Retinal pigment epithelial cell (primary cell): ENCODE measurements at regions not wholly inside any gene's neighbourhood (a gene's known extent, or its start where the extent isn't known, plus 50 kb on each side); places are given as distances from the start of the nearest gene placed in this dataset.

Source experiments
- DNase-seq: peaks from one replicate; pipeline ENCODE4 v3.0.0-alpha.2; 2010; ENCODE audit warnings: low read depth
- H3K4me3 ChIP-seq: 2 replicates; pipeline ENCODE4 v1.5.1; 2011; ENCODE audit warnings: mild to moderate bottlenecking, low read length, control low read depth, moderate library complexity
- TF ChIP-seq, protein P1 (sequence below): conservative IDR thresholded peaks from 2 replicates; pipeline ENCODE4 v1.5.1; 2011; ENCODE audit warnings: low read depth, low read length, control low read depth, inconsistent platforms

DNA sequence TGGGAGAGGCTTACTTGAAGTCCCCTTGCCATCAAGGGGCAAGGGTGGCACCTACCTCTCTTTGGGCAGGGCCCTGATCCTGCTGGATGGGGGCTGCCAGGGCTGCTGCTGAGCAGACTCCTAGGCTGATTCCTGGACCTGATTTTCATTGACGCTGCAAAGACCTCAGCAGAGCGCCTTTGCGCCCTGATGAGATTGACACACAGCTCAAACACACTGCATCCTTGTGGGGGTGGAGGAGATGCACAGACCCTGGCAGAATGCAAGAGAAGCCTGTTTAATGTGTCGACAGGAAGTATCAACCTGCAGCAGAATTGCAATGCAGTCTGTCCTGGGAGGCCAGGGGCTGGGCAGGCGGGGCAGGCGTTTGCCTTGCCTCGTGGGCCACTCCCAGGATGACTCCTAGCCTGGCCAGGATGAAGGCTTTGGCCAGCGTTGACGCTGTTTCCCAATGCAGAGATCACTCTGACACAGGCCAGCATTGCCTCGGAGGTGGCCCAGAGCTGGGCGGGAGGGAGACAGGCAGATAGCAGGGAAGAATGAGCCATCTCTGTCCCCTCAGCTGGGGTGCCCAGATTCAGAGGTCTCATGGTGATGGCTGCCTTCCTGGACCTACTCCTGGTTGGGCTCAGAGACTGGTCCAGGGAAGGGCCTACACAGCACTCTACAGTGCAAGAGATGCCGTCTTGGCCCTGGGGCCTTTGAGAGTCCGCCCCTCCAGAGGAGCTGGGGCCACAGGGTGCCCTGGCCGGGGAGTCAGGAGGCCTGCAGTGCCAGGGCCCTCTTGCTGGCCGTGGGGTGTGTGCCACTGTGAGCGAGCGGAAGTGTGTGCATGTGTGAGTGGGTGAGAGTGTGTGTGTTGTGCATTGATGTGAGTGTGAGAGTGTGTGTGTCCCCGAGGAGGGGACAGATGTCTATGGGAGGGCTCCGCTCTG, 108.3 kb downstream of the KIF26A start:
- TF ChIP-seq, protein P1, sequence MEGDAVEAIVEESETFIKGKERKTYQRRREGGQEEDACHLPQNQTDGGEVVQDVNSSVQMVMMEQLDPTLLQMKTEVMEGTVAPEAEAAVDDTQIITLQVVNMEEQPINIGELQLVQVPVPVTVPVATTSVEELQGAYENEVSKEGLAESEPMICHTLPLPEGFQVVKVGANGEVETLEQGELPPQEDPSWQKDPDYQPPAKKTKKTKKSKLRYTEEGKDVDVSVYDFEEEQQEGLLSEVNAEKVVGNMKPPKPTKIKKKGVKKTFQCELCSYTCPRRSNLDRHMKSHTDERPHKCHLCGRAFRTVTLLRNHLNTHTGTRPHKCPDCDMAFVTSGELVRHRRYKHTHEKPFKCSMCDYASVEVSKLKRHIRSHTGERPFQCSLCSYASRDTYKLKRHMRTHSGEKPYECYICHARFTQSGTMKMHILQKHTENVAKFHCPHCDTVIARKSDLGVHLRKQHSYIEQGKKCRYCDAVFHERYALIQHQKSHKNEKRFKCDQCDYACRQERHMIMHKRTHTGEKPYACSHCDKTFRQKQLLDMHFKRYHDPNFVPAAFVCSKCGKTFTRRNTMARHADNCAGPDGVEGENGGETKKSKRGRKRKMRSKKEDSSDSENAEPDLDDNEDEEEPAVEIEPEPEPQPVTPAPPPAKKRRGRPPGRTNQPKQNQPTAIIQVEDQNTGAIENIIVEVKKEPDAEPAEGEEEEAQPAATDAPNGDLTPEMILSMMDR = no peak
- DNase-seq = no peak
- no peak overlapping the region for H3K4me3 ChIP-seq

DNA sequence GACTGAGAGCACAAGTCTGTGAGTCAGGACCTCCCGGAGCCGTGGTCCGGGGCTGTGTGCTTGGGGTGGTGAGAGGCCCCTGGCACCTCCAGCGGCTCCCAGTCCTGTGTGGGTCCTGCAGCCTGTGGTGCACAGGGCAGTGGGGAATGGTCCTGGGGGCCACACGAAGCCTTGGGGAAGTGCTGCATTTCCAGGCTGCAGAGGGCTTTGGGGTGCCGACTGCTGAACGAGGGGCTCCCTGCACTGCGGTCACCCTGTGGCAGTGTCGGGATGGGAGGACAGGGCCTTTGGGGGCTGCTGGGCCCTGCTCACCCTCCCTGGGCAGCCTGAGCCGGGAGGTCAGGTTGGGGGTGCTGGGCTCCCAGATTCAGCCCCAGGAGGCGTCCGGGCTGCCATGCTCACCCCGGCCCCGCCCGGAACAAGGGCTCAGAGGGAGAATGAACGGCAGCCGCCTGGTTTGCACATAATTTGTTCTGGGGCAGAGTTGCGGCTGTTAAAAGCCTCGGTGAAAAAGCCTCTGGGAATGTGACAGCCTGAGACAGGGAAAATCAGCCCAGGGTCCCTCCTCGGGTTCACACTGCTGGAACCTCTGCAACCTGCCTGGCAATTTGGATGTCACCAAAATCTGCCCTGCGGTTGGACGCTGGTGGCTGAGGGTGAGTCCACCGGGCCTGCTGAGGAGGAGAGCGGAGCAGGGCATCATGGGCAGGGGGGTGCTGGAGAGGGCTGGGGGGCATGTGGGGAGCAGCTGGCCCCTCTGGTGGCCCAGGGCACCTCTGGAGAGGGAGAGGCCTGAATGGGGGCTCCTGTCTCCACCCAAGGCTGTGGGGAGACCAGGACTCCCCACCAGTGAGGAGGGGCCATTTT, 109.2 kb downstream of the KIF26A start:
- no peak for DNase-seq
- TF ChIP-seq, protein P1 = no peak
- H3K4me3 ChIP-seq = no peak overlapping the region

DNA sequence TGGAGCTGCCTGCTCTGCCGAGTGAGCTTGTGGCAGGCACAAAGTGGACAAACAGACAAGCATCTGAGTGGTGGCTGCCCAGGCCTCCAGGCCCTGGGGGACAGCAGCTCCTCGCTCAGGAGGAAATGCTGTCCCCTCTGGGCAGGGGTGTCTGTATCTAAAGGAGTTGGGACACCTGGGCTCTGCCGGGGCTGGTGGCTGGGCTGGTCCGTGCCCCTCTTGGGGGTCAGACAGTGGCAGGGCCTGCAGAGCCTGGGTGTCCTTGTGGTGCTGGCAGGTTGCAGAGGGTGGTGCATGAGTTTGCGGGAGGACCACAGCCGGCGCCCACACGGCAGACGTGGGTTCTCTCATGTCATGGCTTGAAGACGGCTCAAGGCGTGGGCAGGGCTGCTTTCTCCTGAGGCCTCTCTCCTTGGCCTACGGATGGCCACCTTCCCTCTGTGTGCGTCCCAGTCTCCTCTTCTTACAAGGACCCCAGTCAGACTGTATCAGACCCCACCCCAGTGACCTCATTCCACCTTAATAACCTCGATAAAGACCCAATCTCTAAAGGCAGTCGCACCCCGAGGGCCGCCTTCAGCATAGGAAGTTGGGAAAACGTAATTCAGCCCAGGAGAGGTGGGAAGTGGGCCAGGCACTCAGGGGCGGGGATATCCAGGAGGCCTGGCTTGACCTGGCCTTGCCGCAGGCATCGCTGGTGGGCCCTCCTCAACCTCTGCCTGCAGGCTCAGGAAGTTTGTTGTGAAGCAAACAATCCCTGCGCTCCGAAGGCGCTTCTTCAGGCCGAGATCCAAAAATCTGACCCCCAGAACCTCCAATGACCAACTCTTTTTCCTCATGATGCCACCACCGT, 110.0 kb downstream of the KIF26A start:
- no peak overlapping the region for H3K4me3 ChIP-seq
- TF ChIP-seq, protein P1 = no peak
- DNase-seq = no peak

DNA sequence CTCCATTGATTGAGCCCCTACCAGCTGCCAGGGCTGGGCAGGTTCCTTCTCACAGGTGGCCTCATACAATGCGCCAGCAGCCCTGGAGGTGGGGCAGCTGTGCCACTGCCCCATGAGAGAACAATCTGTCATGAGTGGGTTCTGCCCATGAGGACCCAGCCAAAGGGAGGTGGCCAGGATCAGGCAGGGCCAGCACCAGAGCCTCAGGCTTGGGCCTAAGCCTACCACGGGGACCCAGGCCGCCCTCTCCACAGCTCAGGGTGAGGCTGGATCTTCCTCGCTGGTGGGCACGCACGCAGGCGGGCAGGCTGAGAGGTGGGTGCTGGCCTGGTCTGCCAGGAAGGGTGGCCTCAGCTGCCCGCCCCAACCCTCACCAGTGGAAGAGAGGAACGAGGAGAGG, 110.7 kb downstream of the KIF26A start:
- TF ChIP-seq, protein P1 = no peak
- DNase-seq = no peak
- H3K4me3 ChIP-seq = no peak overlapping the region

DNA sequence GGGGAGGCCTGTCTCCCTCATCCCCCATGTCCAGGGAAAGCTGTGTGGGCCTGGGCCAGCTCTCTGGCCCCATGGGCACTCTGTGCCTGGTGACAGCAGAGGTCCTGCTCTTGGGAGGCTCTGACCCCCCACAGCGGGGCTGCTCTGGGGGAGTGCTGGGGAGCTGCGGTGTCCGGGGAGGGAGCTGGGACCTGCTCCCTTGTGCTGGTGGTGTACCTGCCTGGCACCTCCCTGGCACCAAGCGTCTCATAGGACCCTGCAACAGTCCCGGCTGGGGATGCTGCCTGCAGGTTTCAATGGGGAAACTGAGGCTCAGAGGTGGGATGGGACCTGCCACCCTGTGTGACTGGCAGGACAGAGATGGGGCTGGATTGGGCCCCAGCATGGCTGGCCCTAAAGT, 111.3 kb downstream of the KIF26A start:
- no peak for DNase-seq
- H3K4me3 ChIP-seq = no peak overlapping the region
- TF ChIP-seq, protein P1 = no peak

DNA sequence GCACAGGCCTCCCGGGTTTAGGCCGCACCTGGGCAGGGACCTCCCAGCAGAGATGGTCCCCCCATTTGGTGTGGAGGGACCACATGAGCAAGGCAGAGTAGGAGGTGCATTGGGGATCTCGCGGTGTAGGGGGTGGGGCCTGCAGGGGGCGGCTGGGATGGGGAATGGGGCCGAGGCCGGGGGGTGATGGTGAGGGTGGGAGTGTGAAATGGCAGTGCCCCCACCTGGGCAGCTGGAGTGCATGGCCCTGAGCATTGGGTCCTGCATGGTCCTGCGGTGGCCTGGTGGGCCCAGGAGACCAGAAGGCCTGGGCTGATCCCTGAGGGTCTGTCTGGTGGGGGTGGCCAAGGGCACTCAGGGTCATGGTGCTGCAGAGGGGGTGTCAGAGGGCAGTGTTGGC, 111.8 kb downstream of the KIF26A start:
- no peak overlapping the region for H3K4me3 ChIP-seq
- DNase-seq = no peak
- TF ChIP-seq, protein P1 = no peak
